ENCODE measurements at regions not wholly inside any gene's neighbourhood (a gene's known extent, or its start where the extent isn't known, plus 50 kb on each side); places are given as distances from the start of the nearest gene placed in this dataset.

DNA sequence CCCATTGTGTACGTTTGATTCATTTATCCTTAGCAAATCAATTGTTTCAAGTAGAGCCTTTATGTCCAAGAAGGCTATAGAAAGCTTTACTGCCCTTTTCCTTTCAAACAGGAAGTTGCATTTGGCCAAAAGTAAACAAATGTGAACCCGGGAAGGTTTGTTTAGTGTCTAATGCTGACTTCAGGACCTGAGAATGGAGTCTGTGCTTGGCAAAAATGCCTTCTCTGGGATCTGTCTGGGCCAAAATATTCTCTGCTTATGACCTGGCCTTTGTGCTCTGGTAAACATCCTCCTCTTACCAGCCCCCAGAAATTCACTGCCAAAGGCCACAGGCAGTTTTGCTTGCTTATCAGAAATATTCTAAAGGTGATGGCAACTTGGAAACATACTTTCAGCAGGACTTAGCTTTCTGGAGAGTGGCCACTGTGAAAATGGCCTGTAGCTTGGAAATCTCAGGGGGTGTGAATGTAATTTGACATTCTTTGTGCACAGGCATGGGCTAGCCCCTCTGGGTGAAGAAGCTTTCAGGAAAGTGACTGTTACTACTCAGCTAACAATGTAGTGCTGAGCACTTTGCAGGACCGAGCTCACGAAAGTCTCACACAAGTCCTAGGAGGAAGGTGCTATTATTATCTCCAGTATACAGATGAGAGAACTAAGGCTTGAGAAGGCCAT is 199.5 kb downstream of the PTEN start:
- TF ChIP-seq, protein P1, sequence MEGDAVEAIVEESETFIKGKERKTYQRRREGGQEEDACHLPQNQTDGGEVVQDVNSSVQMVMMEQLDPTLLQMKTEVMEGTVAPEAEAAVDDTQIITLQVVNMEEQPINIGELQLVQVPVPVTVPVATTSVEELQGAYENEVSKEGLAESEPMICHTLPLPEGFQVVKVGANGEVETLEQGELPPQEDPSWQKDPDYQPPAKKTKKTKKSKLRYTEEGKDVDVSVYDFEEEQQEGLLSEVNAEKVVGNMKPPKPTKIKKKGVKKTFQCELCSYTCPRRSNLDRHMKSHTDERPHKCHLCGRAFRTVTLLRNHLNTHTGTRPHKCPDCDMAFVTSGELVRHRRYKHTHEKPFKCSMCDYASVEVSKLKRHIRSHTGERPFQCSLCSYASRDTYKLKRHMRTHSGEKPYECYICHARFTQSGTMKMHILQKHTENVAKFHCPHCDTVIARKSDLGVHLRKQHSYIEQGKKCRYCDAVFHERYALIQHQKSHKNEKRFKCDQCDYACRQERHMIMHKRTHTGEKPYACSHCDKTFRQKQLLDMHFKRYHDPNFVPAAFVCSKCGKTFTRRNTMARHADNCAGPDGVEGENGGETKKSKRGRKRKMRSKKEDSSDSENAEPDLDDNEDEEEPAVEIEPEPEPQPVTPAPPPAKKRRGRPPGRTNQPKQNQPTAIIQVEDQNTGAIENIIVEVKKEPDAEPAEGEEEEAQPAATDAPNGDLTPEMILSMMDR (IDR thresholded peaks at IDR 0.05), result no peak
- TF ChIP-seq POLR2A (IDR thresholded peaks at IDR 0.05), result no peak

Data from Peyer's patch (tissue), 4 donors.